ENCODE measurements at regions not wholly inside any gene's neighbourhood (a gene's known extent, or its start where the extent isn't known, plus 50 kb on each side); places are given as distances from the start of the nearest gene placed in this dataset.

DNA sequence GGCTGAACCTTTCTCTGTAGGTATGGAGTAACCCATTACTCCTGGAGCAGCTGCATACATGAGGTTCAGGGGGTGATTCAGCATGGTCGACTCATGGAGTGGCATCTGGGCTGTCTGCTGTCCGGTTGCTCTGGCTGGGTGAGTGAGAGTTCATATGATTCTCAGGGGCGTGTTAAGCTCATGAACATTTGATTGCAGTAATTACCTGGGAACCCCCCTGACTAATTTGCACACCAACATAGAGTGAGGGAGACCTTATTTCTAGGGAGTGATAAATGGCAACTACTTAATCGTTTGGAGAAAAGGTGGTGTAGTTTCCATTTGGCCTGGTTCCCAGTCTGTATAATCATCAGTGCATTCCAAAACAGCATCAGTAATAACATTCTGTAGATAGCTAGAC is 661.9 kb downstream of the ETS1 start:
- no peak for DNase-seq

DNA sequence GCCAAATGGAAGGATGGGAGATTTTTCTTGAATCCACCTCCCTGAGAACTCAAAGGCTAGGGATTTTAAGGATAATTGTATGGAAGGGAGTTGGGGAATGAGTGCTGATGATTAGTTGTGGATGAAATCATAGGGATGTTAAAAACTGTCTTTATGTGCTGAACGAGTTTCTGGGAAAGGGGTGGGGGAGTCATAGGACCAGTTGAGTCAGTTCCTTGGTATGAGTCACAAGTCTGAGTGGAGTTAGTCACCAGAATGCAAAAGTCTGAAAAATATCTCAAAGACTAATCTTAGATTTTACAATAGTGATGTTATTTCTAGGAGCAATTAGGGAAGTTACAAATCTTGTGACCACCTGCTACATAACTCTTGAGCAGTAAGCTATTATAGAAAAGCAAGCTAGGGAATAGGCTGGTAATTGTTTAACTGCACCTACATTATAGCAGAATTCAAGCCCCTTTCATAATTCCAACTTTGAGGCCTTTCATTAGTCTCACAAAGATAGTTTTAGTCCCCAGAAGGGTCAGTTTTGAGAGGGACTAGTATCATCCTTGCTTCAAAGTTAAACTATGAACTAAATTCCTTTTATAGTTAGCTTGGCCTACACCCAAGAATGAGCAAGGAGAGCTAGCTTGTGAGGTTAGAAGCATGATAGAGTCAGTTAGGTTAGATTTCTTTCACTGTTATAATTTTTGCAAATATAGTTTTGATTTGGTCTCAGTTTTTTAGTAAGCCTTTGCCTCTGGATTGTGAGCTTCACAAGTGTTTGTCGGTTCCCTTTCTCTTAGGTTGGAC is 668.0 kb downstream of the ETS1 start:
- no peak for DNase-seq

DNA sequence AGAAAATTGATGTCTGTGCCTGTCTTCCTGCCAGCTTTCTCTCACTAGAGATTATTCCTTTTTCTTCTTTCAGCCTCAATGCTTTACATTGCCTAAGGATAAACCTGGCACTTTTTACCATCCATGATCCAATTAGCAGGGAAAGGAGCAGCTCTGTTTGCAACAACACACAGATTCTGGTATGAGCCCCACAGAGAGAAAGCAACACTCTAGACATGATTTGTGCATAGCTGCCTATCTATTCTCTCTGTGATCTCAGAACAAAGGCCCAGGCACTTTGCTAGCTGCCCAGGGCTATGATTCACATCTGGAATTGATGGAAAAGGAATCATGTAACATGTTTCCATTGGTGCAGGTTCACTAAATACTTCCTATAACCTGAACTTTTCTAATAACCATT is 685.0 kb downstream of the ETS1 start:
- no peak for DNase-seq

DNA sequence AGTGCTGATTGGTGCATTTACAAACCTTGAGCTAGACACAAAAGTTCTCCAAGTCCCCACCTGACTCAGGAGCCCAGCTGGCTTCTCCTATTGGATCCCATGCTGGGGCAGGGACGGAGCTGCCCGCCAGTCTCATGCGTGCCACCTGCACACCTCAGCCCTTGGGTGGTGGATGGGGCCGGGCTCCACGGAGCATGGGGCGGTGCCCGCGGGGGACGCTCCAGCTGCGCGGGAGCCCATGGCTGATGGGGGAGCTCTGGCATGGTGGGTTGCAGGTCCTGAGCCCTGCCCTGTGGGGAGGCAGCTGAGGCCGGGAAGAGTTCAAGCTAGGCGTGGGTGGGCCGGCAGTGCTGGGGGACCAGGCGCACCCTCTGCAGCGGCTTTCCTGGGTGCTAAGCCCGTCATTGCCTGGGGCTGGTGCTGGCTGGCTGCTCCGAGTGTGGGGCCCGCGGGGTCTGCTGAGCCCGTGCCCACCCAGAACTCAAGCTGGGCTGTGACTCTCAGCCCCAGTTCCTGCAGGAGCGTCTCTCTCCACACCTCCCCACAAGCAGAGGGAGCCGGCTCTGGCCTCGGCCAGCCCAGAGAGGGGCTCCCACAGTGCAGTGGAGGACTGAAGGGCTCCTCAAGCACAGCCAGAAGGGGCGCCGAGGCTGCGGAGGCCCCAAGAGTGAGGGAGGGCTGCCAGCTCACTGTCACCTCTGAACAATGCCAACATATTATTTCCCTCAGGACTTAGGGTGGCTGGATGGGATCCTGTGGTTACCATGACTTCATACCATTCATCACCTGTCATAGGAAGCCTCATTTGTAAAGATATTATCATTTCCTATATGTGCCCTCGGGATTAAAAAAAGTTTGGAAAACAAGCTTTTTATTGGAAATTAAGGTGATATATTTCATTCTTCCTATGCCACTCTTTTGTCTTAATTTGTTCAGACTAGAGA is 688.7 kb downstream of the ETS1 start:
- DNase-seq = no peak

DNA sequence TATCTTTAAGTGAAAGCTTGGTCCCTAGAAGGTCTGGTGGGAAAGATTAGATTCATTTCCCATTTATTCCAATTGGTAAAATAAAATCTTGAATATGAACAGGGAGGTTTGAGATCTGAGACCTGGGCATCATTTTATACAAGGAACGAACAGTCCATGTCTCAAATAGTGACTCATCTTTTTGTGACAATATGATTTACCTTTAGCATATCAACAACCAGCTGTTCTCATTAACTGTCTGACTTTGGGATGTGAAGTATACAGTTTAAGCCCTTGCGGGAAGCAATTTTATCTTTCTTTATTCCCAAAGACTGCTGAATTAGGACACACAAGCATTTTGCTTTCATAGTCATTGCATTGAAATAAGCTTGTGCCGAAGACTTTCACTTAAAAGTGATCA is 691.6 kb downstream of the ETS1 start:
- no peak for DNase-seq

DNA sequence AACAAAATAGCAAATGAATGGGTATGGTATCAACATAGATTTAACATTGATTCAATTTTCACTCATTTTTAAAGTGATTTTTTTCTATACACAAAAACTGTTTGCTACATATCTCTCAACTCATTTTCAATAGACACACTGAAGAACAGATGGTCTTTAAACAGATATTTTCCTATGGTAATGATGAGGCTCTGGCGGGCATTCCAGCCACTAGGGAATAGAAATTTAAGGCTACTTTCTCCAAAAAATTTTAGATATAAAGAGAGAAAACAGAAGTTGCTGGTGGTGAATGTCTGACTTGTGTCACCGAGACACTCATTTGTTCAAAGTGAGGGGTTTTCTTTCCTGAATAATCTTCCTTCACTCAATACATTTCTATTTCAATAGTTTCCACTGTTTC is 693.0 kb downstream of the ETS1 start:
- DNase-seq = no peak

DNA sequence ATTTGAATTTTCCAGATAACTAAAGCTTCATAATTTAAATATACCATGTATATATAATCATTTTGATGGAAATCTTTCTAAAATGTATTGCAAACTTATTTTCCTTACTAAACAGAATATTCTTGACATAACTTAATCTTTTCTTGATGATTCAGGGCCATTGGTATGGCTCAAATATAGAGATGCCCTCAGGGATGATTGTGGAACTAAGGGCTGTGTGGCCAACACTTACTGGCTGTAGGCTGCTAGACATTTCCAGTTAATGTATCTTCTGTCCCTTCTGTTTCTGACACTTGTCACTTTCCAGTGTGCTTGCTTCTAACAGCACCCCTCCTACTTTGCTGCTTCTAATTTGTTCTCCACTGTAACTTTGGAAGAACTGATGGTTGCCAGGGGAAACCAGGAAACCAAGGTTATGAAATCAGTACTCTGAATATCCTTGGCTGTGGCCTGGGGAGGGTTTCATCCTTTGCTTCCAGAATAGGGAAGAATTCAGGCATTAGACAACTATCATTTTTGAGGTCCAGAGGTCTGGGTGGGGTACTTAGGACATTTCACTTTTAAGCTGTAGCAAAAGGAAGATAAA is 697.2 kb downstream of the ETS1 start:
- DNase-seq = no peak

DNA sequence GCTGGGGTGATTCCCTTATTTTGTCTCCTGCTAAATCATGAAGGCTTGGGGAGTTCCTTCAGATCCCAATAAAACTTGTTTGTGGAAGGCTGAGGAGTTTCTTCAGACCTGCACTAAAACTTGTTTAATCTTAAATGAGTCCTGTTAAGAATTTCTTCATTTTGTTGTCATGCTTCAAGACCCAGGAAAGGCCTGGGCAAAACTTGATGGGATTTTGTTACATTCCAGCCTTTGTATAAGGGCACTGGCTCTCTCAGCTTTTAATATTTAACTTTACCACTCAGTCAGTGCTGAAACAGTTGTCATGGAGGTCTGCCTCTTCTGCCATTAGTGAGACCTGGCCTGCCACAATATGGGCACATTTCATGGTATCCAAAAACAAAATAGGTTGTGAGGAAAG is 699.0 kb downstream of the ETS1 start:
- no peak for DNase-seq

DNA sequence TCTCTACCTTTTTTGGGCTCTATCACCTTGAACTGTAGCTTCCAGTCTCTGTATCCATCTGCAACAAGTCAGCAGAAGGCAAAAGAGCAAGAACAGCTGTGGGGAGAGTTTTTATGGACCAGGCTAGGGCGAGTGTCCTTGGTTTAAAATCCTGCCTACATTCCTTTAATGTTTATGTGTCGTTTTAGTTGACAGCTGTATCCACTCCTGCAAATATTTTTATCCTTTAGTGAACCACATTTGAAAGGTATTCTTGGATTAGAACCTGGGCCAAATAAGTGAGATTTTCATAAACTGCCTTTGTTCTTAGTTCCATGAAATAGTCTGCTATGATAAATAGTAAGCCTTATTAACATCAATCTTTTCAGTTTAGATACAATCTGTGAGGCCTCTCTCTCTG is 712.2 kb downstream of the ETS1 start:
- DNase-seq = no peak

DNA sequence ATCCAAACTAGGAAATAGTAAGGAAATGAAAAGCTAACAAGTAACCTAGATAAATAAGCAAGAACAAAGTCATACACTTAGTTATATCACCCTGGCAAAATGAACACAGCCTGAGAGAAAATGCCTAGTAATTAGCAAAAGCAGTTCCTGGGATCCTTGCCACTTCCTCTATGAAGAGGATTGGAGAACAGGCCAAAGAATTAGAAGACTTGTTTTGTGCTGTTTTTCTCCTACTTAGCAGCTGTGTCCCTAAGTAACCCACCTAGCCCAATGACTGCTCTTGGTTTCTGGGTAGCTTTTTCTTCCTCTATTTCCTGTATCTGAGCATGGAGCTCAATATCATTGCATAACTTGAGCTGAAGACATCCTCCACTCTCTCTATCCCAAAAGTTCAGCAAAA is 713.9 kb downstream of the ETS1 start:
- no peak for DNase-seq

DNA sequence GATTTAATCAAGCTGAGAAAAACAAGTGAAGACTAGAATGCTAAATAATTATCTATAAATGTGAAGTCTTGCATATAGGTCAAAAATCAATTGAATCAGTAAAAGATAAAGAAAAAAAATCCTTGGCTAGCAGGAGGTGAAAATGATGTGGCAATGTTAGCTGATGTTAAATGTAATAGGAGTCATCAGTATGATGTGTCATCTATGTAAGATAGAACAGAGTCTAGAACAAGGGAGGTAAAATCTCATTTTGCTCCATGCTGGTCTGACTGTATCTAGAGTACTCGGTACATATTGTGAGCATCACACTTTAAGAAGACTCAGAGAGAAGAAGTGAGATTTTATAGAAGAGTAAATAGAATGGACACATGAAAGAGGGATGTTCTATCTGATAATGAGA is 721.2 kb downstream of the ETS1 start:
- DNase-seq = no peak

DNA sequence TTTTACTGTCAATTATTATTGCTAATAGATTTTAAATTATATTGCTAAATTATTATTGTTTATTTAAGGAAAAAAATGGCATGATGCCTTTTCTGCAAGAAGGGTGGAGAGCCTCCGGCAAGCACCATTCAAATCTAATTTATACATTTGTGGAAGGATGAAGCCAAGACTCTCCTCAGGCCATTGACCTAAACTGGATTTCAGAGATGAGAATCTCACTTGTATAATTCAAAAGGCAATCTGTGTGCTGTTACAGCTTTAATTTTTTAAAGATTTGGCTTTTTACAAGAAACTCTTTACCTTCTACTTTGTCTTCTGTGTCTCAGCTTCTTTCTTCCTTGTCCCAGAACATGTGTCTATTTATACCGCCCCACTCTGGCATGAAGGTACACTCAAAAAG is 722.5 kb downstream of the ETS1 start:
- DNase-seq = no peak

DNA sequence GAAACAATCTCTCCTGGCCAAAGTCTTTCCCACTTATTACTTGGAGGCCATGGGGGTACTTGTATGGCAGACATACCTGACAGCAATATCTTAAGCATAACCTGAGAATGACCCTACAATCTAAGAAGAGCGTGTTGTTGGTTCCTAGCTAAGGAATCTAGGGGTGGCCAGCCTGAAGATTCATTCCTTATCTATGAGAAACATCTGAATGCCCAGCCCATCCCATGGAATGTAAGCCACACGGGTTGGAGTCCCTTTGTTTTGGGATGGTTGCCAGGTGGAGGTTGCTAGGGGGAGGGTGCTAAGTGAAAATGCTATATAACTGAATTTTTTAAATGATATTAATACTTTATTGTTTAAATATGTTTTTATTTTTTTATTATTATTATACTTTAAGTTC is 725.0 kb downstream of the ETS1 start:
- DNase-seq = no peak

DNA sequence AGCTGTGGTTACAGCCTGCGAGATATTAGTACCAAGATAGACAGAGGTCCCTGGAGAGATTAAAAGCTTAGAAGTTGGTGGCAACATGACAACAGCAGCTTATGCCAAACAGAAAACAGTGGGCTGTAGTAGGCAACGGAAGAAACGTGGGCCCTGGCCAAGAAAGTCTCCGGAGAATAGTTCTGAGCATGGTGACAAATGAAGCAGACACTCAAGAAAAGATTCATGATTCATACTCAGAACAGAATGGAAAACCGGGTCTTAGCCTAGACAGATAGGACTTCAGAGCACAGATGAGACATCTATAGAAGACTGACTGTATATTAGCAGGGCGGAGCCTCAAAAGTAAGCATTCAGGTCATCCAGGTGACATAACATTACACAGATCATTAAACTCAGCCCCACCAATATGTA is 727.4 kb downstream of the ETS1 start:
- no peak for DNase-seq

DNA sequence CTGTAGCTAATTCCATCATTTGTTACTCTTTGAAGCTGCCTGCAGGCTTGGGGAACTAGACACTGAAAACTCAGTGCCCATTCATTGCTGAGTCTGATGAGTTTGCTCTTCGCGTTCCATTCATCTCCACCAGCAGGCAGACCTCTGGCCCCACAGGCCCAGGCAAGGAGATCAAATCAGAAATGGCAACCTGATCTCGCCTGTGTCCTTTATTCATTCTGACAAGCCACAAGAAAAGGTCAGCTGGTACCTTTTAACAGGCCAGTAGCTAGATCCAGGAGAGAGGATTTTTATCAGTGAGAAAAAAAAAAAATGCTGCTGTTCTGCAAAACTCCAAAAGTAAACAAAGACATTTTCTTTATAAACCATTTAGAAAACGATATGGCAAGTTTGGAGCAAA is 742.5 kb downstream of the ETS1 start:
- DNase-seq = no peak

DNA sequence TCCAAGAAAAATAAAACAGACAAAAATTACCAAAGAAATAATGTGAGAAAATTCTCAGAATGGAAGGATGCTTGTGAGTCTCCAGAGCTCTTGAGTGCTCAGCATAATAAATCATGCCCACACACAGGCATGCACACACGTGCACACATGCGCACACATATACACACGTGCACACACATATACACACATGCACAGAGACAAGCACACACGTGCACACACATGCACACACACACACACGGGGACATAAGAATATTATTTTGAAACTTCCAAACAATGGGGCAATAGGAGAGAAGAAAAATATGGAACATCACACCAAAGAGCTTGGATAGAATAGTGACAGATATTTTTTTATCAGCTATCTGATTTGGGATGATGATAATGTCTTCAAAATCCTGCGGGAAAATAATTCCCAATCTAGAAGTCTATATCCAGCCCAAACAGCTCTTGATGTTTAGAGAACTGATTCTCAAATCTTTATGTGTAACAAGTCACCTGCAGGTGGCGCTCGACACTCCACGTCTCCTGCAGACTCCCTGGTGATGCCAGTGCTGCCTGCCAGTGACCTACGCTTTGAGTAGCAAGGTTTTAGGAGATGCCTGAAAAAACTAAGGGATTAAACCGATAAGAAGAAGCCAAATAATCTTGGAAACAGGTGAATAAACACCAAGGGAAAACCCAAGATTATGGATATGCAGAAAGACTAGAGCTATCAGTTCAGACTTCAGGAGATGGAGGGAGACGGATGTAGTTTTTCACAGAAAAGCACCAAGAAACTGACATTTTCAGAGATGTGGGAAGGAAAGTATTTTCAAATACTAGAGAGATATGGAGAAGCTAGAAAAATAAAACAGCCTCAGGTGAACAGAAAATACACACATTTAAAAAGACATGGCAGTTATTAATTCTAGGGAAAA is 743.6 kb downstream of the ETS1 start:
- DNase-seq = peak; percentile 66

DNA sequence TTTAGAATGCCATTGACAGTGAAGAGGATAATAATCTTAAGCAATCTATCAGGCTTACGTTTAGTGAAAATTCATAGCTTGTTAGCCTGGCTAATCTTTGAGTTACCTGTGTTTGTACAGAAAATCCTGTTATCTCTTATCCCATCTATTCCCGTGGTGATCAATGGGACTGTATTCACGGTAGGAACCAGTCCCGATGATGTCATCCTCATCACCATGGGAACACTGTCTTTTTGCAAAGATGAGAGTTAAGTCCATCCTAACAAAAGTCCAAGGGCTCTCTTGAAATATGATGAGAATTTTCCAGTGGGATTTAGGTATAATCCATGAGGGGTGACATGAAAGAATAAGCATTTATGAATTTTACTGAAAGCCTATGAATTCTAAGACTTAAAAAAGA is 762.2 kb downstream of the ETS1 start:
- DNase-seq = no peak

DNA sequence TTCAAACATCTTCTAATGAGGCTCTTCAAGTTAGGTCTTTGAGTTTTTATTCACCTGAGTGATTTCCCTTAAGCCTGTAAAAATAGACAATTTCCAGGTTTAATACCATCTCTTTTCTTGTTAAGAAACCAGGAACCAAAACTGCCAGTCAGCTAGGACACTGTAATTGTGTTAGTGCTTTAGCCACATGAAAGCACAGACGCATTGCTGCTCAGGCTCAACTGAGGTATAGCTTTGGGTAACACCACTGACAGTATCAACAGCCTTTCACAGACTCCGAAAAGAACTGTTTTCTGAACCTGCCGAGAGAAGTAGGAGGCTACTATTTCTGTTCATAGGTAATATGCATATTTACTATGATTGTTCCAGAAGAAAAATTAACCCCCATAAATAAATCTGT is 768.7 kb downstream of the ETS1 start:
- no peak for DNase-seq

DNA sequence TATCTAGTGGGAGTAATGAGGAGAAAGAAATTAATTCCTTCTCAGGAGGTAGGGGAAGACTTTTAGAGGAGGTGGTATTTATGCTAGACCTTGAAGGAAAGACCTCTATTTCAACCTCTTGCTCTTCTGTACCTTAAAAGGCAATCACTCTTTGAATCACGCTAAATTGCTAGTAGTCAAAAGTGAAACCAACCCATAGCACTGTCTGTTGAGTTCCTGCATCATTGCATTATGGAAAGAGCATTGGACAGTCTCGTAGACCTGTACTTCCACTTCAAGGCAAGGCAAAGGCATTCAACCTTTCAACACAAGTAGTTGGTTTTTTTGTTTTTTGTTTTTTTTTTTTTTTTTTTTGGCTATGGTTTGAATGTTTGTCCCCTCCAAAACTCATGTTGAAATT is 770.4 kb downstream of the ETS1 start:
- DNase-seq = no peak

DNA sequence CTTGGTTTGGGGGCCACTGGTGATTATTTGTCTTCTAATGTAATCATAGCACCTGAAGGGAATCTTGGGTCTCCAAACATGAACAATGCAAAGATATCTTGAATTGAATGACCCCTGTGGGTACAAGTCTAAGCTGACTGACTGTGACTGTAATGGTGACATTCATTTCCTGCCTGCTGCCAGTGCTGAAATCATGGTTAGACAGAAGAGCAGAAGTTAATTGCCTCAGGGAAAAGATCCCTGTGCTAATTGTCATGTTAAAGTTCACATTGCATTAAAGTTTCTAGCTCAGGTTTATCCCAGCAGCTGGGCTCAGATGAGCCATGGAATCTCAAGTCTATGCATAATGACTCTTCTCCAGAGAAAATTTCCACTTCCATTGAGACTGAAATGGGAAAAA is 772.0 kb downstream of the ETS1 start:
- DNase-seq = no peak

DNA sequence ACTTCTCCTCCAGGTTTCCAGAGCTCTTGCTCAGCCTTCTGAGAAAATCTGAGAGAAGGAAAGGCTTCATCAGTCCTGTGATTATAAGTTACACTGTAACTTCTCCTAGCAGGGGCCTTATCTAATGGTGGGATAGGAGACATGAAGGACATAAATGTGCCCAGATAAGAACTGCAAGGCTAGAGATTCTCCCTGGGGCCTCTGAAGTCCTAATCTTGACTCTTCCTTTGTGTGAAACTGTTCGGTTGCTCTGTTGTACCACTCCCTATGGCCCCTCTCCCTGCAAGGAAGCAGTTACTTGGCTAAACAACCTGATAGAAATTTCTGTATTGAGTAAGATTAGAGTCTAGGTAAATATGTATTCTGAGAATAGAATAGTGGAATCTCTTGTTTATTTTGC is 780.9 kb downstream of the ETS1 start:
- no peak for DNase-seq

DNA sequence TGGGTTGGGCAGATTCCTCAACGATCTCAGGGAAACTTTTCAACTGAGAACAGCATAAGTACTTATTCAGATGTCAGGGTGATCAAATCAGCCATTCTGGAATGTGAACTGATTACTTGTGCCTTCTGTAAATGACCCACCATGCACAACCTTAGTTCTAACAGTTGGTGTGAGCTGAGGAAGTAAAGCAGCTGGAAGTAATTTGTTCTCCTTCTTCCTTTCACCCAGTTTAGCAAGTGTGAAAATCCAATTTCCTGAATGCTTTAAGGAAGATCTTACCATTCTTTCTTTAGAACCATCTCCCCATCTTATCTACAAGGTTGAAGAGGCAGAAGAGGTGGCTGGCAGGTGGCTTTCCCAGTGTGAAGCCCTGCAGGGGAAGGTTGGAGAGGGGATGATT is 781.6 kb downstream of the ETS1 start:
- DNase-seq = no peak
